ENCODE measurements at regions not wholly inside any gene's neighbourhood (a gene's known extent, or its start where the extent isn't known, plus 50 kb on each side); places are given as distances from the start of the nearest gene placed in this dataset.

GRCh38 chr15:29539736-29540135, 270.1 kb upstream of the NSMCE3 start:
- TF ChIP-seq ZNF8 (CRISPR knock-in tag; IDR thresholded peaks at IDR 0.05): no peak
- TF ChIP-seq ARNTL (CRISPR knock-in tag; IDR thresholded peaks at IDR 0.05; ENCODE audit: borderline replicate concordance, low read depth): no peak
- TF ChIP-seq ZFP3 (CRISPR knock-in tag; IDR thresholded peaks at IDR 0.05): no peak
- TF ChIP-seq GLIS3 (CRISPR knock-in tag; IDR thresholded peaks at IDR 0.05): no peak
- no peak for TF ChIP-seq PATZ1 (CRISPR knock-in tag; IDR thresholded peaks at IDR 0.05; ENCODE audit: borderline replicate concordance)
- TF ChIP-seq RARB (CRISPR knock-in tag; IDR thresholded peaks at IDR 0.05): no peak
- no peak for TF ChIP-seq CREB5 (CRISPR knock-in tag; IDR thresholded peaks at IDR 0.05; ENCODE audit: low read depth)
- TF ChIP-seq BACH2 (CRISPR knock-in tag; IDR thresholded peaks at IDR 0.05; ENCODE audit: borderline replicate concordance): no peak
- TF ChIP-seq ISL1 (CRISPR knock-in tag; IDR thresholded peaks at IDR 0.05): no peak
- TF ChIP-seq OSR1 (CRISPR knock-in tag; IDR thresholded peaks at IDR 0.05): no peak

Measured in SK-N-SH treated with all-trans-retinoic acid at 6 μM for 48 hours (cell line).